Spleen (tissue), 7 donors: ENCODE measurements at regions not wholly inside any gene's neighbourhood (a gene's known extent, or its start where the extent isn't known, plus 50 kb on each side); places are given as distances from the start of the nearest gene placed in this dataset.

Source experiments
- CTCF ChIP-seq, 11 experiments: fragments of 200-600 bp in 7 of 11; fragments of 450-650 bp in 4 of 11; sonication (generic) in 4 of 11; IDR thresholded peaks in 8 of 11; conservative IDR thresholded peaks in 3 of 11; 1 replicate in 7 of 11; 2 replicates in 4 of 11; pipeline versions ENCODE4 v1.4.0 to v1.8.0; 2016 to 2021; ENCODE audit warnings: antibody characterized with exemption in 11 of 11, inconsistent platforms in 4 of 11, mild to moderate bottlenecking in 1 of 11
- POLR2A ChIP-seq, 3 donors: fragments of 450-650 bp; IDR thresholded peaks; one replicate each; pipeline ENCODE4 v1.5.1; 2017; ENCODE audit warnings: antibody characterized with exemption in 3 of 3, mild to moderate bottlenecking in 1 of 3
- donor health status: DM: no; HTN: no; CAD: no; lungs with moderate emphysema.
- donor health status: DM: no; HTN: no; CAD: no.
- donor health status: DM: no; HTN: no; CAD: no.

DNA sequence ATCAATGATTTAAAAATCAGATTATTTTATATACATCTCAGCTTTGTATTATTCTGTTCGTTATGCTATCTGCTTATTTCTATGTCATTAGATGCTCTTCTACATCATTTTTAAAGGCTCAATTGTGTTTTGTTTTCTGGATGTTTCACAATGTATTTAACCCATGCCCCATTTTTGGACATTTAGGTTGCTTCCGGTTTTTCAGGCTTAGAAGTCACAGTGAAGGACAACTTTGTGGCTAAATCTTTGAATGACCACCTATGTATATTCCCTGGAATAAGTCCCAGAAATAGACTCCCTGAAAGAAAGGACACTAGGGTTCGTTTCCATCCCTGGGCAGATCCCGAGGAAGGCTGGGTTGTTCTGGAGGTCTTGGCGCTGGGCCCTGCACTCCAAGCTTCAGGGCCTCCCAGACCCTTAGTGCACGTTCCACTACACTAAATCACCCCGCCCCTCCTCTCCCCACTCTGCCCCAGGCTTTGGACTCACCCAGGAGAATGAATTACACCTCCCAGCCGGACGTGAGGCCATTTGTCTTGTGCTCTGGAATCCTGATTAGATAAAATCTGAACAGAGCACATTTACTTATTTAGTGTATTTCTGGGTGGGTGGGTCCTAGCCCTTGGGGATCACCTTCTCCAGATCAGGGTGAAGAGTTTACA lies 188.2 kb downstream of the ZFP36L2 start:
- no peak for TF ChIP-seq CTCF (IDR thresholded peaks at IDR 0.05 in 8 of 11, conservative IDR thresholded peaks at IDR 0.05 in 3 of 11)
- no peak for TF ChIP-seq POLR2A (IDR thresholded peaks at IDR 0.05)
